ENCODE measurements at regions not wholly inside any gene's neighbourhood (a gene's known extent, or its start where the extent isn't known, plus 50 kb on each side); places are given as distances from the start of the nearest gene placed in this dataset.

DNA sequence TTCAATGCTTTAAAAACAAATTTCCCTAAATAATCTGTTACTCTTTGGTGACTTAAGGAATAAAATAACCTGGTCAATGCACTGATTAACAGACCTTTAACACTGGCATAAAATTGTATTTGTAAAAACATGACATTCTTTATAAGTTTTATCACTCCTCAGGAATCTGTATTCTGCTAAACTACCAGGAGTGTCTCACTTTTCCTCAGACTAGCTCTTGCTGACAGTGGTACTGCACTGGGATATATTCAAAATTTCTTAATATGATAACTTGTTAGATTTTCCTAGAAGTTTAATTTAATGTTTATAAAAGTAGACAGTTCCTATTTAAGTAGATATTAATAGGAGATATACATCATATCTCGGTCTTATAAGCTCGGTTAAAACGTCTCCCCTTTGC lies 363.4 kb upstream of the ARHGEF26 start:
- no peak for DNase-seq (ENCODE audit: low spot score in 2 of 2)
- Histone ChIP-seq H3K9me3 (no peaks in the 10 kb centered on the region), H3K4me3 (no peak overlapping the region), H3K27ac (no peak overlapping the region), H3K4me1 (no peaks in the 10 kb centered on the region), H3K27me3 (no peaks in the 10 kb centered on the region), H3K36me3 (no peaks in the 10 kb centered on the region)
- intact Hi-C loops (cut with DNase I) = no loop called here
- TF ChIP-seq, protein P1, sequence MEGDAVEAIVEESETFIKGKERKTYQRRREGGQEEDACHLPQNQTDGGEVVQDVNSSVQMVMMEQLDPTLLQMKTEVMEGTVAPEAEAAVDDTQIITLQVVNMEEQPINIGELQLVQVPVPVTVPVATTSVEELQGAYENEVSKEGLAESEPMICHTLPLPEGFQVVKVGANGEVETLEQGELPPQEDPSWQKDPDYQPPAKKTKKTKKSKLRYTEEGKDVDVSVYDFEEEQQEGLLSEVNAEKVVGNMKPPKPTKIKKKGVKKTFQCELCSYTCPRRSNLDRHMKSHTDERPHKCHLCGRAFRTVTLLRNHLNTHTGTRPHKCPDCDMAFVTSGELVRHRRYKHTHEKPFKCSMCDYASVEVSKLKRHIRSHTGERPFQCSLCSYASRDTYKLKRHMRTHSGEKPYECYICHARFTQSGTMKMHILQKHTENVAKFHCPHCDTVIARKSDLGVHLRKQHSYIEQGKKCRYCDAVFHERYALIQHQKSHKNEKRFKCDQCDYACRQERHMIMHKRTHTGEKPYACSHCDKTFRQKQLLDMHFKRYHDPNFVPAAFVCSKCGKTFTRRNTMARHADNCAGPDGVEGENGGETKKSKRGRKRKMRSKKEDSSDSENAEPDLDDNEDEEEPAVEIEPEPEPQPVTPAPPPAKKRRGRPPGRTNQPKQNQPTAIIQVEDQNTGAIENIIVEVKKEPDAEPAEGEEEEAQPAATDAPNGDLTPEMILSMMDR (IDR thresholded peaks at IDR 0.05) = no peak

- H3K4me3 ChIP-seq = no peak overlapping the region
- TF ChIP-seq, protein P1 (IDR thresholded peaks at IDR 0.05) = no peak
- intact Hi-C loops (cut with DNase I) = no loop called here
Measured at GRCh38 chr3:153760948-153761347, 360.2 kb upstream of the ARHGEF26 start.

DNA sequence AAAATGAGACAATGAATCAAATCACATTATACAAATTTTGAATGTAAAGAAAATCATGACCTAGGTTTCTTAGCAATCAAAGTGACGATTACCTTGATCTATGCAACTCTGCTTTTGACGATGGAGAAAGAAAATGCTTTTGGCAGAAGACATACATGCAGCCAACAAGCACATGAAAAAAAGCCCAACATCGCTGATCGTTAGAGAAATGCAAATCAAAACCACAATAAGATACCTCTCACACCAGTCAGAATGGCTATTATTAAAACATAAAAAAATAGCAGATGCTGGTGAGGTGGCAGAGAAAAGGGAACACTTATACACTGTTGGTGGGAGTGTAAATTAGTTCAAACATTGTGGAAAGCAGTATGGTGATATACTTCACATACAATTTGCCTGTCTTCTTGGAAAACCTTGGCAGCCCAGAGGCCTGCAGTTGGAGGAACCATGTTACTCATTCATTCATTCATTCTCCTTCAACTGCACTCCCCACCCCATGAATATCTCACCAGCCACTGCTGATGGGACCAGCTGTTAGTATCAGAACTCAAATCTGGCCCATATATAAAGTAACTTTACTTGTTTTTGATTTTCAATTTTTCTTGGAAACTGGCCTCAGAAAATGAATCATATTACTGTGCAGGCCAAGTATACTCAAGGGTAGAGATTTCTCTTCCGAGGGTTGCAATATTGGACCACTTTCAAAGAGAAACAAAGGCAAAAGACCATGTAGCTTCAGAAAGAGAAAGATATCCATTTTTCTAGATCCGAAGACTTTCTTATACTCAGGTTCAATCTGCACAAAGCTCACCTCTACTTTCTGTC lies 358.6 kb upstream of the ARHGEF26 start:
- TF ChIP-seq, protein P1 (IDR thresholded peaks at IDR 0.05) = no peak
- no peaks in the 10 kb centered on the region for H3K9me3 ChIP-seq
- no peaks in the 10 kb centered on the region for H3K4me1 ChIP-seq
- no peak overlapping the region for H3K27ac ChIP-seq
- no peaks in the 10 kb centered on the region for H3K36me3 ChIP-seq
- H3K4me3 ChIP-seq = no peak overlapping the region
- no peak for DNase-seq (ENCODE audit: low spot score in 2 of 2)
- intact Hi-C loops (cut with DNase I) = no loop called here
- H3K27me3 ChIP-seq = no peaks in the 10 kb centered on the region

More at GRCh38 chr3:153760948-153761347, 360.2 kb upstream of the ARHGEF26 start:
- Histone ChIP-seq H3K27ac (no peak overlapping the region), H3K9me3 (no peaks in the 10 kb centered on the region), H3K27me3 (no peaks in the 10 kb centered on the region), H3K36me3 (no peaks in the 10 kb centered on the region), H3K4me1 (no peaks in the 10 kb centered on the region)
- DNase-seq (ENCODE audit: low spot score in 2 of 2) = no peak

DNA sequence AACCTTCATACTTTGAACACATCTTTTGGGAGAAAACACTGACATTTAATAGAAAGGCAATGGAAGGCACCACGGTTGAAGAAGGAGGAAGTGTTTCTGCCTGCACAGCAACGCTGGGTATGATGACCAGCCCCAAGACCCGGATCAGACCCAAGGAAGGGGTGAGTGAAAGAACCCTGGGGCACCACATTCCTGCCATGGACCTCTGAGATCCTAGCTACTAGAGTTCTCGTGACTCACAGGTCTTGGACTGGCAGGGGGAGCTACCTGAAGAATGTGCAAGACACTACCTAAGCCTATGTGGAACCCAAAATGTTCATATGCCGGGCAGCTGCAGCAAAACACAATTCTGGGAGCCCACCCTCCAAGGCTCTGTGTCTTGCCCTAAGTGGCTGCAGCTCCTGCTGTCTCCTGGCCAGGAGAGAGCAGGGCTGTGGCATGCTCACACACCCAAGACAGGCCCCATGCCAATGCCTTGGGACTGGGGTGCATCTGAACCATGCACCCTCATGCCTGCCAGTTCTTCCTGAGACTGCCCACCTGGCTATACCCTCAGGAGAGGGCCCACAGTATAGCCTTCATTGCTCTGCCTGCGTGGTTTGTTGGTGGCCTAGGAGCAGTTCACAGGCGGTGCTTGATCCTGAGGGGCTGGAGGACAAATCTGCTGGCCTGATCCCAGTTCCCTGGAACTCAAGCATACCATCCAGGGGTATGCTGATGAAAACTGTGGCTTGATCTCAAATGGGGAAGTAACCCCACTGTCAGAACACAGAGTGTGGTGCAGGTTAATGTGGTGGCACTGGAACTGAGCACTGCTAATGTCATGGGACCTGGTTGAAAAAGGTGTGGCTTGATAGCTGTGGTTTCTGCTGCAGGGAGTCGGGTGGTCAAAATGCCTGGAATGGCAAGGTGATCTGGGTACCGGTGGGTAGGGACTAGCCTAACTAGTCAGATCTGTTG lies 353.3 kb upstream of the ARHGEF26 start:
- TF ChIP-seq, protein P1 (IDR thresholded peaks at IDR 0.05) = no peak
- H3K27me3 ChIP-seq = no peaks in the 10 kb centered on the region
- no peaks in the 10 kb centered on the region for H3K36me3 ChIP-seq
- no peak overlapping the region for H3K4me3 ChIP-seq
- H3K4me1 ChIP-seq = no peaks in the 10 kb centered on the region
- no peak for DNase-seq (ENCODE audit: low spot score in 2 of 2)
- peaks cover 0 to 9% of the 10 kb centered on the region in 2 donors for H3K9me3 ChIP-seq
- intact Hi-C loops (cut with DNase I) = loop anchor here (5.0 kb wide), 1 partner anchor 741 kb away; no protein-coding TSS in a partner anchor
- no peak overlapping the region for H3K27ac ChIP-seq

GRCh38 chr3:153768561-153769469 lies 352.4 kb upstream of the ARHGEF26 start:
- no peak overlapping the region for H3K4me3 ChIP-seq
- TF ChIP-seq, protein P1 (IDR thresholded peaks at IDR 0.05) = peak; percentile 50 to 70 (median 59)
- H3K9me3 ChIP-seq = peaks cover 0 to 9% of the 10 kb centered on the region in 2 donors
- no peaks in the 10 kb centered on the region for H3K27me3 ChIP-seq
- no peak overlapping the region for H3K27ac ChIP-seq
- DNase-seq (ENCODE audit: low spot score in 2 of 2) = no peak
- H3K36me3 ChIP-seq = no peaks in the 10 kb centered on the region
- intact Hi-C loops (cut with DNase I) = loop anchor here (5.0 kb wide), 1 partner anchor 742 kb away; no protein-coding TSS in a partner anchor
- no peaks in the 10 kb centered on the region for H3K4me1 ChIP-seq
